Spleen (tissue), 7 donors: ENCODE measurements at regions not wholly inside any gene's neighbourhood (a gene's known extent, or its start where the extent isn't known, plus 50 kb on each side); places are given as distances from the start of the nearest gene placed in this dataset.

ENCODE experiments used
- POLR2A ChIP-seq, 3 donors: fragments of 450-650 bp; IDR thresholded peaks; one replicate each; pipeline ENCODE4 v1.5.1; 2017; ENCODE audit warnings: antibody characterized with exemption in 3 of 3, mild to moderate bottlenecking in 1 of 3
- TF ChIP-seq, protein P1 (sequence below), 11 experiments: fragments of 200-600 bp in 7 of 11; fragments of 450-650 bp in 4 of 11; sonication (generic) in 4 of 11; IDR thresholded peaks in 8 of 11; conservative IDR thresholded peaks in 3 of 11; 1 replicate in 7 of 11; 2 replicates in 4 of 11; pipeline versions ENCODE4 v1.4.0 to v1.8.0; 2016 to 2021; ENCODE audit warnings: antibody characterized with exemption in 11 of 11, inconsistent platforms in 4 of 11, mild to moderate bottlenecking in 1 of 11
- donor health status: DM: no; HTN: no; CAD: no; lungs with moderate emphysema.
- donor health status: DM: no; HTN: no; CAD: no.
- donor health status: DM: no; HTN: no; CAD: no.

DNA sequence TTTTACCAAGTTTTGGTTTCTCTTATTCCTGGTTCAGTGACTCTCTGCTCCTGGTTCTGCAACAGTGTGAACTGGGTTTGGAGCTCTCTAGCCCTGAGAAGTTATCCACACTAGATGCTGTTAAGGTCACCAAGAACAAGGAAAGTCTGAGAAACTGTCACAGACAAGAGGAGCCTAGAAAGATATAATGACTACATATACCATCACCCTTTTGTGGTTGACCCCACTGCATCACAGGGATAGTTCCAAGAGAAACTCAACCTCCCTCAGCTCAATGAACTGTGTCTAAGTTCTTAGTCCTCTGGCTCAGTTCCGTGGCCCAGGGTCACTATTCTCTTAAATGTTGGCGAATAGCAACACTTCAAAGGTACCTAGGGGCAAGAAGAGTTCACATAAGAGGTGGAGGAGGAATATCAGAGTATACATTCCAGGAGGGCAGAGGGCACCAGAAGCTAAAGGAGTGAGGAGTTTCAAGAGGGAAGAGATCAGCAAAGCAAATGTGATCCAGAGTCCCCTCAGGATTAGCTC lies 171.5 kb downstream of the BUB3 start:
- TF ChIP-seq, protein P1, sequence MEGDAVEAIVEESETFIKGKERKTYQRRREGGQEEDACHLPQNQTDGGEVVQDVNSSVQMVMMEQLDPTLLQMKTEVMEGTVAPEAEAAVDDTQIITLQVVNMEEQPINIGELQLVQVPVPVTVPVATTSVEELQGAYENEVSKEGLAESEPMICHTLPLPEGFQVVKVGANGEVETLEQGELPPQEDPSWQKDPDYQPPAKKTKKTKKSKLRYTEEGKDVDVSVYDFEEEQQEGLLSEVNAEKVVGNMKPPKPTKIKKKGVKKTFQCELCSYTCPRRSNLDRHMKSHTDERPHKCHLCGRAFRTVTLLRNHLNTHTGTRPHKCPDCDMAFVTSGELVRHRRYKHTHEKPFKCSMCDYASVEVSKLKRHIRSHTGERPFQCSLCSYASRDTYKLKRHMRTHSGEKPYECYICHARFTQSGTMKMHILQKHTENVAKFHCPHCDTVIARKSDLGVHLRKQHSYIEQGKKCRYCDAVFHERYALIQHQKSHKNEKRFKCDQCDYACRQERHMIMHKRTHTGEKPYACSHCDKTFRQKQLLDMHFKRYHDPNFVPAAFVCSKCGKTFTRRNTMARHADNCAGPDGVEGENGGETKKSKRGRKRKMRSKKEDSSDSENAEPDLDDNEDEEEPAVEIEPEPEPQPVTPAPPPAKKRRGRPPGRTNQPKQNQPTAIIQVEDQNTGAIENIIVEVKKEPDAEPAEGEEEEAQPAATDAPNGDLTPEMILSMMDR (IDR thresholded peaks at IDR 0.05 in 8 of 11, conservative IDR thresholded peaks at IDR 0.05 in 3 of 11), result no peak
- TF ChIP-seq POLR2A (IDR thresholded peaks at IDR 0.05), result no peak
